GM18507 (cell line): ENCODE measurements at regions not wholly inside any gene's neighbourhood (a gene's known extent, or its start where the extent isn't known, plus 50 kb on each side); places are given as distances from the start of the nearest gene placed in this dataset.

Experiments
- DNase-seq: peaks from one replicate; pipeline ENCODE4 v3.0.0; 2011; ENCODE audit warnings: low read depth; ENCODE audit not compliant: insufficient read length; ENCODE audit errors: extremely low spot score
- FAIRE-seq: peaks from 2 replicates; lab custom pipeline; 2011; peaks lifted over from hg19 to GRCh38; lab: Jason Lieb, UNC

GRCh38 chr15:70558406-70559264 is 204.7 kb downstream of the UACA start:
- no peak for FAIRE-seq

DNA sequence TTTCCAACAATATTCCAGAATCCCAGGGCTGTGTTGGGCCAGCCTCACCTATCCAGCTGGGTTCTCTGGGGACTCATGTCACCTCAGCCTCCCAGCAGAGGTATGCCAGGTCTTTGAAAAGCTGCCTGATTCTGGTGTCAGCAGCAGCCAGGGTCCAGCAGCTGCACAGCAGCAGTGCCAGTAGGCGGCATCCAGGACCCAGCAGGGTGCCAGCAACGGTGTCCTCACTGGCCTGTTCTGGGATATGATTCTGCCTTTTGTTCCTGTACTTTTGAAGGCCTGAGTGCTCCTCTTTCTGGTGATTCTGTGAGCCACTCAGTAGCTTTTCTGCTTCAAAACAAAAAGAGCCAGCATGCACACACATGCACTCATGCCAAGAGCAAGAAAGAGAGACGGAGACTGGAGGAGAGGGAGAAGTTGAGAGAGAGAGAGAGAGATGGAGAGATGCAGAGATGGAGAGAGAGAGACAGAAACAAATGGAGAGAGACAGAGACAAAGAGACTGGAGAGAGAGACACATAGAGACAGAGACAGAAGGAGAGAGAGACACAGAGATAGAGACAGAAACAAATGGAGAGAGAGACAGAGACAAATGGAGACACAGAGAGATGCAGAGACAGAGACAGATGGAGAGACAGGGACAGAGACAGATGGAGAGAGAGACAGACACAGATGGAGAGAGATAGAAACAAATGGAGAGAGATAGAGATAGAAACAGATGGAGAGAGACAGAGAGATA is 205.7 kb downstream of the UACA start:
- no peak for FAIRE-seq
- DNase-seq, result no peak

More at GRCh38 chr15:70558406-70559264, 204.7 kb downstream of the UACA start:
- DNase-seq, result no peak

- no peak for DNase-seq
- FAIRE-seq, result no peak
Observed at GRCh38 chr15:70556779-70557178, 206.6 kb downstream of the UACA start.

- DNase-seq (no peak), FAIRE-seq (no peak)
Observed at GRCh38 chr15:70556151-70556741, 207.1 kb downstream of the UACA start.

DNA sequence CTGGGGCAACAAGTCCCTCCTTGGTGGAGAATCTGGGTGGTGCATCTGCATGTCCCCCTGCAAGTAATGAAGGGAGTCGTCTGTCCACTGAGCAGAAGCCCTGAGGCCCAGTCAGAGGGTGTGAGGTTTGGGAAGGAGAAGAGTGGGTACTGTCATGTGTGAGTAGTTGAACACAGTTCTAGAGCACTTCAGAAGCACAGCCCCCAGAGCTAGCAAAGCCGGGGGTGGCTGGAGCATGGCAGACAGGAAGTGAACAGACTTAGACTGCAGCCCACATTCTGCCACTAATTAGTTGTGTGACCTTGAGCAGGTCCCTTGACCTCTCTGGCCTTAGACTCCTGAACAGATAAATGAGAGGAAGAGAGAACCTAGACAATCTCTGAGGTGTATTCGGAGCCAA is 207.6 kb downstream of the UACA start:
- DNase-seq, result no peak
- no peak for FAIRE-seq

- DNase-seq (no peak), FAIRE-seq (no peak)
Observed at GRCh38 chr15:70547846-70548487, 215.4 kb downstream of the UACA start.

- DNase-seq, result no peak
- FAIRE-seq, result no peak
Observed at GRCh38 chr15:70545526-70545925, 217.8 kb downstream of the UACA start.

- no peak for FAIRE-seq
Observed at GRCh38 chr15:70541511-70541910, 221.8 kb downstream of the UACA start.

DNA sequence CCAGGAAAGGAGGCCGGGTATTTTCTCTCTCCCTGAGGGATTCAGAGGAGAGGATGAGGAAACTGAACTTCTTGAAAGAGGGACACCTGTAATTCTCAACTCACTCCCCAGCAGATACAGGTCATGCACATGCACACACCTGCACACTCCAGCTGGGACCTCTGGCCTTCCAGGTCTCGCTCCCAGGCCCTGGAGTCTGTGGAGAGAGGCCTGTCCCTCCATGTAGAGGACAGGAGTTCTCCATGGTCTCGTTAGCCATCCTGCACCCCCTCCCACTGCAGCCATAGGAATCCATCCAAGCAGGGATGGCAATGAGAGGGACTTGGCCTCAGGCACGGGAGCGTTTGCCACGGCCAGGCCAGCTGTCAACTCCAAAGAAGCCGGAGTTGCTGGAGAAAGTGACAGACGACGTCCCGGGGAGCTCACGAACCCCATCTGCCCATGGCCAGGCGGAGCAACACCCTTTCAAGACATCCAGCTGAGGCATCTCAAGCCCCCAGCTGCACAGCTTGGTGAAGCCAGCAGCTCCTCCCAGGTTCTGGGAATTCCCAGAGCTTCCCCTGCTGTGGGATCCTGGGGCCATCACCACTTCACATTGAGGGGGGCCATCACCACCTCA is 223.3 kb downstream of the UACA start:
- DNase-seq, result no peak
- FAIRE-seq, result no peak

More at GRCh38 chr15:70541511-70541910, 221.8 kb downstream of the UACA start:
- DNase-seq, result no peak

DNA sequence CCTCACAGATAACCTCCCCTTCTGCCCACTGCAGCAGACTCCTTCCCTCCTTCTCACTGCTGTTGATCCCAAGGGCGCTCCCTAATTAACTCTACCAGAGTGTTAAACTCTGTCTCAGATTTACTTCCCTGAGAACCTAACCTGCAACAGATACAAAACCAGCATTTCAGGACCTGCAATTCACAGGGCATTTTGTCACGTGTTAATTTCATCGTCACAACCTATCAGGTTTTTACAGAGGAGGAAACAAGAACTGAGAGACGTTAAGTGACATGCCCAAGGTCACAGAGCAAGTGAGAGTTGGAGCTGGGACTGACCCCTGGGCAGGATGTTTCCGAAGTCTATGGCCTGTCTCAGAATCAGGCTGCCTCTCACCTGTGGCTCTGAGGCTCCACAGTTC is 223.9 kb downstream of the UACA start:
- FAIRE-seq (no peak), DNase-seq (no peak)

- FAIRE-seq, result no peak
- no peak for DNase-seq
Observed at GRCh38 chr15:70538278-70538677, 225.1 kb downstream of the UACA start.

GRCh38 chr15:70535955-70536338 is 227.4 kb downstream of the UACA start:
- FAIRE-seq, result no peak
- no peak for DNase-seq

DNA sequence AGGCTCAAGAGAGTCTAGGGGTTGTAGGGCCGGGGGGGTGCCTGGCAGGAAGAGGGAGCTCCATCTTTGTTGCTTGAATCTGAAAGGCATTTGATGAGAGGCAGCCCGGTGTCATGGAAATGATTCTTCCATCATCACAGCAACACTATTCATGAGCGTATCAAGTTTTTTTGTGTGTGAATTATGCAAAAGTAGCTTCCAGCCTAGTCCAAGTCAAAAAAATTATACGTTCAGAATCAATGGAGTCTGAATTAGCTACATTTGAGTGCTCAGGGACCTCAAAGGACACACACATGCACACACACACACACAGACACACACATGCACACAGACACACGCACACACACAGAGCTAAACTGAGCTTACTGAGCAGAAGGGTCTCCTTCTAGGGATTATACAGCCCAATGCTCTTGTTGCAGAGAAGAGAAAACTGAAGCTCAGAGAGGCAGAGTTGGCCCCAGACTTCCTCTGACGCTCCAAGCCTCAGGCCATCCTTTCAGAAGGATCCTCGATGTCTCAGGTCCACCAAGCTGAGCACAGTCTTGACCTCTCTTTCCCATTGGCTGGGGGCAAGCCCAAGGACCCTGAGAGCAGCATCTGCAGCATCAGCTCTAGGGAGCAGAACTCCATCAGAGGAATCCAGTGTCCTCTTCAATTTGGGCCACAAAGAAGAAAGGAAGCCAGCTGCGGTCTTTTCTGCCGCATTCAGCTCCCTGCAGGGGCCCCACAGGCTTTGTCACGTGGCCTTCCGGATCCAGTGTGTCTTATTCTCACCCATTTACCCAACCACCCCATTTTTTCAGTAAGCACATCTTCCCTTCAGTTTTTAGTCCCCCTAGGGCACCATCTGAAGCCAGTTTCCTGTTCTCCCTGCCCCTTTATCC is 228.0 kb downstream of the UACA start:
- DNase-seq, result no peak
- no peak for FAIRE-seq

DNA sequence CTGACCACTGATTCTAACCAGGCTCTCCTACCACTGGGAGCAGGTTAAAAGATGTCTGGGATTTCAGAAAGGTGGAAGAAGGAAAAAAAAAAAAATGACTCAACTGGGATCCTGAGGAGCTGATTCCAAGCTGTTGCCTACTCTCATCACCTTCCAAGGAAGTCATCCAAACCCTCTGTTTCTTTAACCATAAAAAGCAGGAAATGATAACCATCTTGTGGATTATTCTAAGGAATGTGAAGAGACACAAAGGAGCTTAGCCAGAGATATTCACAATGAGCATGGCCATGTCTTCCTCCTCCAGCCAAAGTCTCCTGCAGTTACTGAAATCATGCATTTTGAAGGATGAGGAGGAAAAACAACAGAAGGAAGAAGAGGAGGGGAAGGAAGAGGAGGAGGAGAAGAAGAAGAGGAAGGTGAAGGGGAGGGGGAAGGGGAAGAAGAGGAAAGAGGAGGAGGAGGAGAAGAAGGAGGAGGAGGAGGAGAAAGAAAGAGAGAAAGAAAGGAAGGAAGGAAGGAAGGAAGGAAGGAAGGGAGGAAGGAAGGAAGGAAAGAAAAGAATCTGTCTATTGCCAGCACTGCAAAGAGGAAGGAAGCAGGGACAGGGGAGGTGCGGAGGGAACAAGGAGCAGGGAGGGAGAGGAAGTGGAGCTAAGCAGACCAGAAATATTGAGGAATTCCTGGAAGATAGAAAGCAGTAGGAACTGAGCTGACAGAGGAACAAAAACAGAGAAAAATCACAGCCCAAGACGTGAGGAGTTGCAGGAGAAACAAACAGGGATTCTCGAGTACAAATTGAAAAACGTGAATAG is 229.2 kb downstream of the UACA start:
- FAIRE-seq (no peak), DNase-seq (no peak)

DNA sequence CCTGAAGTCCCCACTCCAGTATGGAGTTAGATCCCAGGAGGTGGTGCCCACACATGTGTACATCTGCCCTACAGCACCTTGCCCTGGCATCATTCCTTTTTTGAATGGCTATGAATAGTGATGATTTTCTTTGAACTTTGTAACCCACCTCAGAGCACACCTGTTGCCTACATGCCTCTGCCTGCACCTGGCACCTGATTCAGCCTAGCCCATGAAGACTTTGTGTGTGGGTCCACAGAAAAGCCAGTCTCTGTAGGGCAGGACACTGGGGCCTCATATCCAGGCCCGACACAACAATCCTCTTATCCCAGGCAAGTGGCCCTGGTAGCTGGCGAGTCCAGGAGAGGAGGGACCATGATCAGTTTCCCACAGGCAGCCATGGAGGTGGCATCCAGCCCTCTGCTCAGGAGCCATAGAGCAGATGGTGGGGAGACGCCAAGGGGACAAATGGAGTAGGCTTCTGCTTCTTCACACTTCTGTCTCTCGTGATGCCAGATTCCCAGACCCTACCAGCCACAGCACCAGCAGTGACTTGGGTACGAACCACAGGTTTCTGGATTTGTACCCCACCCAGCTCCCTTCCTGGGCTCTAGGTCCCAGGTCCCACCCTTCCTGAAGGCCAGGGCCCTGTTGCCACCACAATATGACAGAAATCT is 230.7 kb downstream of the UACA start:
- DNase-seq (no peak), FAIRE-seq (no peak)

- no peak for FAIRE-seq
- DNase-seq, result no peak
Observed at GRCh38 chr15:70531576-70531975, 231.8 kb downstream of the UACA start.

DNA sequence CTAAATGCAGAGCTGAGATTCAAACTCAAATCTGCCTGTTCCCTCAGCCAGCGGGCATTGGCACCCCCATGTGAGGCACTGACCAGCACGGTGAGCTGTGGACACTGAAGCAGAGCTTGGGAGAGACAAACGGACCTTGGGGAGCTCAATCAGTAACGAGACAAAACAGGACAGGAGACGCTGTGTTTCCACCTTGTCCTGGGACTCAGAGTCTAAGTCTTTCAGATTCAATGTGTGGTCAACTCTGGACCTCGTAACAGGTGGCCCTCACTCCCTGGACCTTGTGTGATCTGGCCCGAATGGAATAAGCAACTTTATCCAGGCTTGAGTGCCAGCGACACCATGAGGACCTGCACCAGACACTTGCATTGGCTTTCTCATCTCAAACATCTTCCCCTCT is 232.5 kb downstream of the UACA start:
- FAIRE-seq (no peak), DNase-seq (no peak)
